Trophoblast cell (in vitro differentiated cells and primary cell): ENCODE measurements at regions not wholly inside any gene's neighbourhood (a gene's known extent, or its start where the extent isn't known, plus 50 kb on each side); places are given as distances from the start of the nearest gene placed in this dataset.
"Not testable (repeated sequence)": the region's sequence is repeated elsewhere in the genome, so short reads cannot be mapped to it uniquely, and the experiment has no call there.

ENCODE experiments used
- DNase-seq, 2 donors: peaks; one replicate each; pipeline ENCODE4 v3.0.0-alpha.2; 2016
- H2AFZ ChIP-seq: 2 replicates; pipeline ENCODE4 v1.6.1; 2013; ENCODE audit warnings: low read length, moderate library complexity, mild to moderate bottlenecking; ENCODE audit not compliant: insufficient read depth, poor library complexity
- H2AK5ac ChIP-seq: 2 replicates; pipeline ENCODE4 v1.6.1; 2013; ENCODE audit warnings: mild to moderate bottlenecking, low read length
- H2BK120ac ChIP-seq: 2 replicates; pipeline ENCODE4 v1.6.1; 2013; ENCODE audit warnings: low read length, mild to moderate bottlenecking, moderate library complexity; ENCODE audit not compliant: insufficient read depth, poor library complexity
- H2BK12ac ChIP-seq: 2 replicates; pipeline ENCODE4 v1.6.1; 2013; ENCODE audit warnings: mild to moderate bottlenecking, low read length, moderate library complexity
- H2BK5ac ChIP-seq: 2 replicates; pipeline ENCODE4 v1.6.1; 2013; ENCODE audit warnings: low read length, low read depth, moderate library complexity, mild to moderate bottlenecking; ENCODE audit not compliant: poor library complexity
- H3K14ac ChIP-seq: 2 replicates; pipeline ENCODE4 v1.6.1; 2013; ENCODE audit warnings: mild to moderate bottlenecking, low read length
- H3K18ac ChIP-seq: 2 replicates; pipeline ENCODE4 v1.6.1; 2013; ENCODE audit warnings: mild to moderate bottlenecking, low read length
- H3K23ac ChIP-seq: 2 replicates; pipeline ENCODE4 v1.6.1; 2013; ENCODE audit warnings: low read length
- H3K27ac ChIP-seq: 2 replicates; pipeline ENCODE4 v1.5.1; 2013; ENCODE audit warnings: low read depth, mild to moderate bottlenecking, inconsistent platforms, low read length, moderate library complexity
- H3K27me3 ChIP-seq: 2 replicates; pipeline ENCODE4 v1.6.1; 2013; ENCODE audit warnings: inconsistent platforms, mild to moderate bottlenecking, low read length, moderate library complexity; ENCODE audit not compliant: insufficient read depth
- H3K36me3 ChIP-seq, 2 experiments: 1 replicate in 1 of 2; 2 replicates in 1 of 2; pipeline ENCODE4 v1.6.1; 2013; ENCODE audit warnings: low read length in 2 of 2, mild to moderate bottlenecking in 2 of 2, moderate library complexity in 1 of 2; ENCODE audit not compliant: insufficient read depth in 2 of 2, control insufficient read depth in 1 of 2
- H3K4ac ChIP-seq: 2 replicates; pipeline ENCODE4 v1.6.1; 2013; ENCODE audit warnings: low read depth, mild to moderate bottlenecking, low read length, moderate library complexity
- H3K4me1 ChIP-seq, 2 experiments: 1 replicate in 1 of 2; 2 replicates in 1 of 2; pipeline ENCODE4 v1.6.1; 2013; ENCODE audit warnings: low read length in 2 of 2, mild to moderate bottlenecking in 2 of 2, moderate library complexity in 1 of 2; ENCODE audit not compliant: insufficient read depth in 2 of 2, control insufficient read depth in 1 of 2
- H3K4me2 ChIP-seq: 2 replicates; pipeline ENCODE4 v1.6.1; 2013; ENCODE audit warnings: inconsistent platforms, mild to moderate bottlenecking, low read length, moderate library complexity
- H3K4me3 ChIP-seq: 2 replicates; pipeline ENCODE4 v1.5.1; 2013; ENCODE audit warnings: mild to moderate bottlenecking, low read depth, low read length, inconsistent platforms
- H3K79me1 ChIP-seq: one replicate; pipeline ENCODE4 v1.6.1; 2013; ENCODE audit warnings: low read length
- H3K79me2 ChIP-seq: 2 replicates; pipeline ENCODE4 v1.6.1; 2013; ENCODE audit warnings: low read length, mild to moderate bottlenecking; ENCODE audit not compliant: control insufficient read depth, insufficient read depth, poor library complexity
- H3K9ac ChIP-seq: 2 replicates; pipeline ENCODE4 v1.6.1; 2013; ENCODE audit warnings: mild to moderate bottlenecking, low read length
- H3K9me3 ChIP-seq: 2 replicates; pipeline ENCODE4 v1.6.1; 2013; ENCODE audit warnings: low read depth, mild to moderate bottlenecking, control low read depth, inconsistent platforms, low read length; ENCODE audit not compliant: insufficient read depth
- H4K12ac ChIP-seq: 2 replicates; pipeline ENCODE4 v1.6.1; 2013; ENCODE audit warnings: low read depth, mild to moderate bottlenecking, low read length, moderate library complexity
- H4K8ac ChIP-seq: 2 replicates; pipeline ENCODE4 v1.6.1; 2013; ENCODE audit warnings: low read depth, mild to moderate bottlenecking, low read length, moderate library complexity
- H4K91ac ChIP-seq: one replicate; pipeline ENCODE4 v1.6.1; 2013; ENCODE audit warnings: low read depth, mild to moderate bottlenecking, low read length, moderate library complexity
- WGBS: extraction: QIAGEN DNeasy Blood & Tissue Kit; methylation state at CpG from one replicate; pipeline ENCODE4 v1.1.7; 2013; ENCODE audit warnings: missing lambda C conversion rate; ENCODE audit not compliant: insufficient read length, insufficient coverage; ENCODE audit errors: extremely low coverage; 5-methylcytosine and 5-hydroxymethylcytosine counted together

DNA sequence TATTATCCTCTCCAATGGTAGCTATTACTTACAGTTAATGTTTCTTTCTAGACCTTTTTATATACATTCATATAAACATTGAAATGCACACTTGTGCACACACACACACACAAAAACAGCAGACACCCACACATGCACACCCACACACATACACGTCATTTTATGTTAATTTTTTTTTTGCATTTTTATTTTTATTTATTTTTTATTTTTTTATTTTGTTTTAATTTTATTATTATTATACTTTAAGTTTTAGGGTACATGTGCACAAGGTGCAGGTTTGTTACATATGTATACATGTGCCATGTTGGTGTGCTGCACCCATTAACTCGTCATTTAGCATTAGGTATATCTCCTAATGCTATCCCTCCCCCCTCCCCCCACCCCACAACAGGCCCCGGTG, 1839.1 kb downstream of the LRRC4C start:
- H3K14ac ChIP-seq, H3K9me3 ChIP-seq, H2AK5ac ChIP-seq, H2BK12ac ChIP-seq, H3K36me3 ChIP-seq, H3K27ac ChIP-seq, H3K79me2 ChIP-seq, DNase-seq, H2AFZ ChIP-seq, H4K12ac ChIP-seq, H2BK120ac ChIP-seq, H3K4me1 ChIP-seq, H4K8ac ChIP-seq, H3K4ac ChIP-seq, H3K23ac ChIP-seq, H3K4me3 ChIP-seq, H3K79me1 ChIP-seq, H3K27me3 ChIP-seq, H3K4me2 ChIP-seq, H2BK5ac ChIP-seq, H3K9ac ChIP-seq, H4K91ac ChIP-seq, H3K18ac ChIP-seq: not testable (repeated sequence)
- WGBS = no CpG with 5 or more reads among the region's 3 CpGs

DNA sequence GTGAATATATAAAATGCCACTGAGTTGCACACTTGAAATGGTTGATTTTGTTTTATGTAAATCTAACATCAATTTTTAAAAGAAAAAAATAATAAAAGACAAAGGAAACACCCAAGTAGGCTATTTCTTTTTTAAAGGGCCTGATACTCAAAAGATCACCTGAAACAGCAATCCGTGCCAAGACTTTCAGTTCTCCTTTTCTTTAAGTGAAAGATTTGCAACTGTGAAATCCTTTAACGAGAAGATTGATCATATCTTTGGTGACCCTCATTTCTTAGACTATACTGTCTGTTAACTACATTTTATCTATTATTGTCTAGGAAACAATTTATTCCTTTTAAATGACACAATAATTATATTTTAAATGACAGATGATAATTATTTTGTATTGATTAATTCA, 1841.5 kb downstream of the LRRC4C start:
- H3K79me1 ChIP-seq = no peaks in the 10 kb centered on the region
- no peak overlapping the region for H4K8ac ChIP-seq
- H3K14ac ChIP-seq = no peak overlapping the region
- no peak overlapping the region for H3K9ac ChIP-seq
- no peak overlapping the region for H2BK120ac ChIP-seq
- no peak overlapping the region for H2BK5ac ChIP-seq
- H3K23ac ChIP-seq = no peak overlapping the region
- no peaks in the 10 kb centered on the region for H3K36me3 ChIP-seq
- no peak overlapping the region for H3K18ac ChIP-seq
- no peak overlapping the region for H3K27ac ChIP-seq
- H3K9me3 ChIP-seq = no peaks in the 10 kb centered on the region
- no peak overlapping the region for H3K4me3 ChIP-seq
- H2BK12ac ChIP-seq = no peak overlapping the region
- no peak overlapping the region for H4K91ac ChIP-seq
- no peaks in the 10 kb centered on the region for H3K27me3 ChIP-seq
- no peak overlapping the region for H3K4ac ChIP-seq
- H3K4me1 ChIP-seq = no peaks in the 10 kb centered on the region
- no peak overlapping the region for H2AFZ ChIP-seq
- no peak overlapping the region for H3K4me2 ChIP-seq
- H3K79me2 ChIP-seq = no peaks in the 10 kb centered on the region
- no peak for DNase-seq
- no peak overlapping the region for H4K12ac ChIP-seq
- WGBS = no CpG with 5 or more reads among the region's 2 CpGs
- H2AK5ac ChIP-seq = no peak overlapping the region

GRCh38 chr11:39589391-39589790, 1870.1 kb downstream of the LRRC4C start:
- no peak overlapping the region for H2AK5ac ChIP-seq
- no peaks in the 10 kb centered on the region for H3K27me3 ChIP-seq
- H2BK5ac ChIP-seq = no peak overlapping the region
- no peak overlapping the region for H3K4ac ChIP-seq
- no peak overlapping the region for H3K9ac ChIP-seq
- no peaks in the 10 kb centered on the region for H3K79me1 ChIP-seq
- H3K9me3 ChIP-seq = no peaks in the 10 kb centered on the region
- no peak overlapping the region for H3K18ac ChIP-seq
- H4K8ac ChIP-seq = no peak overlapping the region
- H3K79me2 ChIP-seq = no peaks in the 10 kb centered on the region
- DNase-seq = no peak
- no peak overlapping the region for H3K4me3 ChIP-seq
- WGBS = no CpG with 5 or more reads among the region's 1 CpG
- no peak overlapping the region for H3K27ac ChIP-seq
- H4K91ac ChIP-seq = no peak overlapping the region
- no peak overlapping the region for H2BK120ac ChIP-seq
- H3K36me3 ChIP-seq = no peaks in the 10 kb centered on the region
- no peak overlapping the region for H3K14ac ChIP-seq
- H2AFZ ChIP-seq = no peak overlapping the region
- H3K4me2 ChIP-seq = no peak overlapping the region
- H2BK12ac ChIP-seq = no peak overlapping the region
- no peak overlapping the region for H4K12ac ChIP-seq
- no peaks in the 10 kb centered on the region for H3K4me1 ChIP-seq
- H3K23ac ChIP-seq = no peak overlapping the region

DNA sequence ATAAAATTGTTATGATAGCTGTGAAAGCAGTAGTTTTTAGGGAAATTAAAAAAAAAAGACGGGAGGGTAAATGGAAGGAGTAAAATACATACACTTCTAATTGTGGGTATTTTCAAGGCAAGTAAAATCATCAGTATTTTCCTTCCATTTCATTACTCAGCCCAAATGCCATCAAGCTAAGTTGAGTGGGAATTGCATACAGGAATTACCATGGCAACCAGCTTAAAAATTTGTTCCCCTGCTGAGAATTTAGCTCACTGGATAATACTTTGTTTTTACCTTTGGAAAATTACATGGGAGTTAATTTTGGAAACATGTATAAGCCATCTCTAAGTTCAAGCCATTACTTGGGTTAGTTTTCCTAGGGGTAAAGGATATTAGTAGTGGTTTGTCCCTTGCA, 1873.4 kb downstream of the LRRC4C start:
- Histone ChIP-seq H3K4me2 (no peak overlapping the region), H3K79me1 (no peaks in the 10 kb centered on the region), H3K14ac (no peak overlapping the region), H3K18ac (no peak overlapping the region), H2BK120ac (no peak overlapping the region), H3K23ac (no peak overlapping the region), H2BK12ac (no peak overlapping the region), H2AK5ac (no peak overlapping the region), H3K4ac (no peak overlapping the region), H3K9ac (no peak overlapping the region), H2BK5ac (no peak overlapping the region), H4K12ac (no peak overlapping the region), H3K36me3 (no peaks in the 10 kb centered on the region), H2AFZ (no peak overlapping the region), H3K9me3 (no peaks in the 10 kb centered on the region), H3K4me3 (no peak overlapping the region), H3K79me2 (no peaks in the 10 kb centered on the region), H3K27ac (no peak overlapping the region), H3K4me1 (no peaks in the 10 kb centered on the region), H4K8ac (no peak overlapping the region), H3K27me3 (no peaks in the 10 kb centered on the region), H4K91ac (no peak overlapping the region)
- WGBS = no CpG with 5 or more reads among the region's 1 CpG
- DNase-seq = no peak

- H2BK120ac ChIP-seq = no peak overlapping the region
- no peak overlapping the region for H3K23ac ChIP-seq
- H3K36me3 ChIP-seq = no peaks in the 10 kb centered on the region
- H3K4me1 ChIP-seq = no peaks in the 10 kb centered on the region
- H4K91ac ChIP-seq = no peak overlapping the region
- no peak overlapping the region for H2AFZ ChIP-seq
- no peak overlapping the region for H2AK5ac ChIP-seq
- H4K8ac ChIP-seq = no peak overlapping the region
- H3K27me3 ChIP-seq = no peaks in the 10 kb centered on the region
- no peak overlapping the region for H3K4me2 ChIP-seq
- H3K79me1 ChIP-seq = no peaks in the 10 kb centered on the region
- no peak for DNase-seq
- H2BK12ac ChIP-seq = no peak overlapping the region
- H4K12ac ChIP-seq = no peak overlapping the region
- H3K14ac ChIP-seq = no peak overlapping the region
- H3K4ac ChIP-seq = no peak overlapping the region
- H3K79me2 ChIP-seq = no peaks in the 10 kb centered on the region
- no peaks in the 10 kb centered on the region for H3K9me3 ChIP-seq
- H2BK5ac ChIP-seq = no peak overlapping the region
- H3K27ac ChIP-seq = no peak overlapping the region
- H3K4me3 ChIP-seq = no peak overlapping the region
- H3K18ac ChIP-seq = no peak overlapping the region
- H3K9ac ChIP-seq = no peak overlapping the region
Measured at GRCh38 chr11:39571081-39571480, 1888.4 kb downstream of the LRRC4C start.
